UCSD-AML1 (cell line): ENCODE measurements at regions not wholly inside any gene's neighbourhood (a gene's known extent, or its start where the extent isn't known, plus 50 kb on each side); places are given as distances from the start of the nearest gene placed in this dataset.

ENCODE experiments used
- DNase-seq: peaks from one replicate; lab custom pipeline; 2025; ENCODE audit not compliant: unreplicated experiment; lab: John Stamatoyannopoulos, UW

GRCh38 chr7:54629771-54630170 is 87.6 kb downstream of the VSTM2A start:
- DNase-seq = no peak

- no peak for DNase-seq
Measured at GRCh38 chr7:54622696-54623309, 80.6 kb downstream of the VSTM2A start.
